ENCODE measurements at regions not wholly inside any gene's neighbourhood (a gene's known extent, or its start where the extent isn't known, plus 50 kb on each side); places are given as distances from the start of the nearest gene placed in this dataset.

GRCh38 chr9:86822006-86822801, 125.1 kb downstream of the GAS1 start:
- no peak overlapping the region for H3K4me2 ChIP-seq (ENCODE audit: extremely low read depth, insufficient read depth, low read length)
- TF ChIP-seq EZH2 (IDR thresholded peaks at IDR 0.05; ENCODE audit: low read length, missing control alignments) = no peak
- no peak for TF ChIP-seq CTCF (conservative IDR thresholded peaks at IDR 0.05 in 1 of 2, IDR thresholded peaks at IDR 0.05 in 1 of 2; ENCODE audit: low read depth in 1 of 2, low read length in 2 of 2)
- no peak overlapping the region for H3K27ac ChIP-seq (ENCODE audit: insufficient read depth, low read length)
- peak in 1 of 2 donors; percentile 52 for DNase-seq (ENCODE audit: low read depth in 2 of 2)
- H2AFZ ChIP-seq (ENCODE audit: low read length) = no peak overlapping the region
- no peaks in the 10 kb centered on the region for H3K9me3 ChIP-seq (ENCODE audit: control insufficient read depth, insufficient read depth, low read depth, low read length)
- no peaks in the 10 kb centered on the region for H3K79me2 ChIP-seq (ENCODE audit: control insufficient read depth, insufficient read depth, low read length)
- no peak overlapping the region for H3K9ac ChIP-seq (ENCODE audit: insufficient read depth, low read length)
- H3K36me3 ChIP-seq (ENCODE audit: control insufficient read depth, insufficient read depth, low read length) = no peaks in the 10 kb centered on the region
- H3K4me3 ChIP-seq (replicated peaks in 1 of 4; ENCODE audit: control extremely low read depth in 1 of 4, insufficient read depth in 1 of 4, low read depth in 3 of 4, low read length in 4 of 4) = no peak overlapping the region
- H4K20me1 ChIP-seq (ENCODE audit: control insufficient read depth, extremely low read depth, insufficient read depth, low read length) = no peaks in the 10 kb centered on the region
- H3K27me3 ChIP-seq (ENCODE audit: control insufficient read depth, insufficient read depth, low read length) = no peaks in the 10 kb centered on the region
- no peaks in the 10 kb centered on the region for H3K4me1 ChIP-seq (ENCODE audit: control insufficient read depth, extremely low read depth, insufficient read depth, low read length)

GRCh38 chr9:86821006-86821845, 126.1 kb downstream of the GAS1 start:
- Histone ChIP-seq H3K9me3 (ENCODE audit: control insufficient read depth, insufficient read depth, low read depth, low read length) (no peaks in the 10 kb centered on the region), H3K27ac (ENCODE audit: insufficient read depth, low read length) (no peak overlapping the region), H3K4me3 (replicated peaks in 1 of 4; ENCODE audit: control extremely low read depth in 1 of 4, insufficient read depth in 1 of 4, low read depth in 3 of 4, low read length in 4 of 4) (no peak overlapping the region), H4K20me1 (ENCODE audit: control insufficient read depth, extremely low read depth, insufficient read depth, low read length) (no peaks in the 10 kb centered on the region), H3K9ac (ENCODE audit: insufficient read depth, low read length) (no peak overlapping the region), H3K4me1 (ENCODE audit: control insufficient read depth, extremely low read depth, insufficient read depth, low read length) (no peaks in the 10 kb centered on the region), H3K27me3 (ENCODE audit: control insufficient read depth, insufficient read depth, low read length) (no peaks in the 10 kb centered on the region), H3K4me2 (ENCODE audit: extremely low read depth, insufficient read depth, low read length) (no peak overlapping the region), H3K79me2 (ENCODE audit: control insufficient read depth, insufficient read depth, low read length) (no peaks in the 10 kb centered on the region), H3K36me3 (ENCODE audit: control insufficient read depth, insufficient read depth, low read length) (no peaks in the 10 kb centered on the region), H2AFZ (ENCODE audit: low read length) (no peak overlapping the region)
- peak in 1 of 2 donors; percentile 17 for DNase-seq (ENCODE audit: low read depth in 2 of 2)
- TF ChIP-seq CTCF (conservative IDR thresholded peaks at IDR 0.05 in 1 of 2, IDR thresholded peaks at IDR 0.05 in 1 of 2; ENCODE audit: low read depth in 1 of 2, low read length in 2 of 2) = no peak
- no peak for TF ChIP-seq EZH2 (IDR thresholded peaks at IDR 0.05; ENCODE audit: low read length, missing control alignments)

GRCh38 chr9:86819552-86819951, 127.8 kb downstream of the GAS1 start:
- no peak for DNase-seq (ENCODE audit: low read depth in 2 of 2)
- H3K27ac ChIP-seq (ENCODE audit: insufficient read depth, low read length) = no peak overlapping the region
- no peaks in the 10 kb centered on the region for H3K79me2 ChIP-seq (ENCODE audit: control insufficient read depth, insufficient read depth, low read length)
- no peak overlapping the region for H3K4me3 ChIP-seq (replicated peaks in 1 of 4; ENCODE audit: control extremely low read depth in 1 of 4, insufficient read depth in 1 of 4, low read depth in 3 of 4, low read length in 4 of 4)
- H3K27me3 ChIP-seq (ENCODE audit: control insufficient read depth, insufficient read depth, low read length) = no peaks in the 10 kb centered on the region
- H3K36me3 ChIP-seq (ENCODE audit: control insufficient read depth, insufficient read depth, low read length) = no peaks in the 10 kb centered on the region
- no peaks in the 10 kb centered on the region for H3K4me1 ChIP-seq (ENCODE audit: control insufficient read depth, extremely low read depth, insufficient read depth, low read length)
- TF ChIP-seq CTCF (conservative IDR thresholded peaks at IDR 0.05 in 1 of 2, IDR thresholded peaks at IDR 0.05 in 1 of 2; ENCODE audit: low read depth in 1 of 2, low read length in 2 of 2) (no peak), EZH2 (IDR thresholded peaks at IDR 0.05; ENCODE audit: low read length, missing control alignments) (no peak)
- no peak overlapping the region for H3K9ac ChIP-seq (ENCODE audit: insufficient read depth, low read length)
- H2AFZ ChIP-seq (ENCODE audit: low read length) = no peak overlapping the region
- H3K4me2 ChIP-seq (ENCODE audit: extremely low read depth, insufficient read depth, low read length) = no peak overlapping the region
- H3K9me3 ChIP-seq (ENCODE audit: control insufficient read depth, insufficient read depth, low read depth, low read length) = no peaks in the 10 kb centered on the region
- no peaks in the 10 kb centered on the region for H4K20me1 ChIP-seq (ENCODE audit: control insufficient read depth, extremely low read depth, insufficient read depth, low read length)

All from fibroblast of lung (primary cell).